A673 (cell line): ENCODE measurements at regions not wholly inside any gene's neighbourhood (a gene's known extent, or its start where the extent isn't known, plus 50 kb on each side); places are given as distances from the start of the nearest gene placed in this dataset.

Experiments
- BruUV-seq: library from RNA; stranded (reverse); fragments of 400-500 nt; replicated peaks from 2 replicates; lab custom pipeline; 2021; lab: Mats Ljungman, UMichigan
- CTCF ChIA-PET: fragments of 300-600 bp; sonication (Branson Sonifier 250); formaldehyde crosslinking; loops from one replicate; lab custom pipeline; 2022; ENCODE audit warnings: antibody characterized with exemption; lab: Charles Lee
- POLR2A ChIA-PET: fragments of 300-600 bp; sonication (Branson Sonifier 250); formaldehyde crosslinking; loops from one replicate; lab custom pipeline; 2022; ENCODE audit warnings: antibody characterized with exemption; ENCODE audit not compliant: low non-redundant PET; lab: Charles Lee
- DNase-seq: peaks from one replicate; pipeline ENCODE4 v3.0.0-alpha.2; 2015; ENCODE audit warnings: low spot score
- H3K27ac ChIP-seq: fragments of 200-600 bp; sonication (generic); 2 replicates; pipeline ENCODE4 v1.5.1; 2016; ENCODE audit warnings: mixed run types, low read depth, mild to moderate bottlenecking, mixed read lengths, antibody characterized with exemption, low read length; ENCODE audit not compliant: poor library complexity, severe bottlenecking
- H3K27me3 ChIP-seq: fragments of 200-600 bp; sonication (generic); replicated peaks from 2 replicates; pipeline ENCODE4 v1.6.1; 2017; ENCODE audit warnings: mixed run types, low read depth, mild to moderate bottlenecking, mixed read lengths, antibody characterized with exemption, low read length; ENCODE audit not compliant: insufficient read depth, poor library complexity
- H3K36me3 ChIP-seq: fragments of 200-600 bp; sonication (generic); 2 replicates; pipeline ENCODE4 v1.6.1; 2016; ENCODE audit warnings: mixed run types, mild to moderate bottlenecking, mixed read lengths, antibody characterized with exemption, low read length; ENCODE audit not compliant: insufficient read depth, poor library complexity, severe bottlenecking
- H3K4me1 ChIP-seq: fragments of 200-600 bp; sonication (generic); 2 replicates; pipeline ENCODE4 v1.6.1; 2017; ENCODE audit warnings: mixed run types, mild to moderate bottlenecking, mixed read lengths, antibody characterized with exemption, low read length; ENCODE audit not compliant: insufficient read depth, poor library complexity, severe bottlenecking
- H3K4me3 ChIP-seq: fragments of 200-600 bp; sonication (generic); 2 replicates; pipeline ENCODE4 v1.5.1; 2016; ENCODE audit warnings: low read depth, mixed run types, mild to moderate bottlenecking, mixed read lengths, low read length; ENCODE audit not compliant: poor library complexity, severe bottlenecking
- H3K9me3 ChIP-seq: fragments of 200-600 bp; sonication (generic); 2 replicates; pipeline ENCODE4 v1.6.1; 2016; ENCODE audit warnings: mixed run types, low read depth, mild to moderate bottlenecking, mixed read lengths, antibody characterized with exemption, low read length; ENCODE audit not compliant: poor library complexity, severe bottlenecking
- CTCF ChIP-seq: fragments of 300-800, 200-600 bp; sonication (generic); conservative IDR thresholded peaks from 2 replicates; pipeline ENCODE4 v1.5.1; 2017; ENCODE audit warnings: low read depth, mild to moderate bottlenecking, antibody characterized with exemption, low read length, moderate library complexity, mixed read lengths
- EZH2 ChIP-seq: fragments of 200-600 bp; sonication (generic); IDR thresholded peaks from 2 replicates; pipeline ENCODE4 v1.6.1; 2017; ENCODE audit warnings: borderline replicate concordance, low read depth, mild to moderate bottlenecking, mixed read lengths, antibody characterized with exemption, low read length; ENCODE audit not compliant: poor library complexity, severe bottlenecking
- intact Hi-C: fragments of 100-400 bp; cut with micrococcal nuclease; formaldehyde crosslinking; loops from one replicate; pipeline ENCODE4 v1.10.0; 2022; ENCODE audit not compliant: unreplicated experiment

- Histone ChIP-seq H3K36me3 (no peaks in the 10 kb centered on the region), H3K4me1 (no peaks in the 10 kb centered on the region), H3K9me3 (no peaks in the 10 kb centered on the region), H3K4me3 (no peak overlapping the region), H3K27me3 (peaks cover 28% of the 10 kb centered on the region), H3K27ac (no peak overlapping the region)
- ChIA-PET CTCF (no interaction called here), POLR2A (no interaction called here)
- intact Hi-C loops, result no loop called here
- BruUV-seq, result no TSS peak
- DNase-seq, result no peak
- no peak for TF ChIP-seq CTCF
- no peak for TF ChIP-seq EZH2
Measured at GRCh38 chr12:102321305-102322082, 123.9 kb upstream of the PMCH start.

GRCh38 chr12:102317155-102317554, 119.5 kb upstream of the PMCH start:
- BruUV-seq, result no TSS peak
- TF ChIP-seq CTCF (no peak), EZH2 (no peak)
- CTCF ChIA-PET, result no interaction called here
- H3K4me1 ChIP-seq, result no peaks in the 10 kb centered on the region
- H3K36me3 ChIP-seq, result no peaks in the 10 kb centered on the region
- POLR2A ChIA-PET, result no interaction called here
- DNase-seq, result no peak
- no peak overlapping the region for H3K4me3 ChIP-seq
- intact Hi-C loops, result no loop called here
- H3K27ac ChIP-seq, result no peak overlapping the region
- peaks cover 34% of the 10 kb centered on the region for H3K27me3 ChIP-seq
- no peaks in the 10 kb centered on the region for H3K9me3 ChIP-seq

- DNase-seq, result no peak
- intact Hi-C loops, result no loop called here
- H3K27me3 ChIP-seq, result peaks cover 34% of the 10 kb centered on the region
- ChIA-PET CTCF (no interaction called here), POLR2A (no interaction called here)
- H3K4me3 ChIP-seq, result no peak overlapping the region
- no peak overlapping the region for H3K27ac ChIP-seq
- no peaks in the 10 kb centered on the region for H3K4me1 ChIP-seq
- H3K36me3 ChIP-seq, result no peaks in the 10 kb centered on the region
- no peak for TF ChIP-seq EZH2
- no peak for TF ChIP-seq CTCF
- H3K9me3 ChIP-seq, result no peaks in the 10 kb centered on the region
- no TSS peak for BruUV-seq
Measured at GRCh38 chr12:102316723-102317122, 119.1 kb upstream of the PMCH start.
